ENCODE measurements at regions not wholly inside any gene's neighbourhood (a gene's known extent, or its start where the extent isn't known, plus 50 kb on each side); places are given as distances from the start of the nearest gene placed in this dataset.
"Not testable (repeated sequence)": the region's sequence is repeated elsewhere in the genome, so short reads cannot be mapped to it uniquely, and the experiment has no call there.

GRCh38 chr2:180607514-180608049 is 372.8 kb upstream of the UBE2E3 start:
- no peak for DNase-seq (ENCODE audit: low read depth in 2 of 2)

GRCh38 chr2:180604077-180604476 is 376.3 kb upstream of the UBE2E3 start:
- no peak for DNase-seq (ENCODE audit: low read depth in 2 of 2)

- DNase-seq (ENCODE audit: low read depth in 2 of 2), result no peak
Measured at GRCh38 chr2:180601016-180601415, 379.4 kb upstream of the UBE2E3 start.

- no peak for DNase-seq (ENCODE audit: low read depth in 2 of 2)
Measured at GRCh38 chr2:180599804-180600203, 380.6 kb upstream of the UBE2E3 start.

GRCh38 chr2:180597179-180597578 is 383.2 kb upstream of the UBE2E3 start:
- DNase-seq (ENCODE audit: low read depth in 2 of 2), result no peak

- no peak for DNase-seq (ENCODE audit: low read depth in 2 of 2)
Measured at GRCh38 chr2:180596453-180596852, 384.0 kb upstream of the UBE2E3 start.

GRCh38 chr2:180591947-180592346 is 388.5 kb upstream of the UBE2E3 start:
- DNase-seq (ENCODE audit: low read depth in 2 of 2), result no peak

GRCh38 chr2:180591093-180591781 is 389.2 kb upstream of the UBE2E3 start:
- DNase-seq (ENCODE audit: low read depth in 2 of 2), result not testable (repeated sequence)

GRCh38 chr2:180583441-180584140 is 396.8 kb upstream of the UBE2E3 start:
- no peak for DNase-seq (ENCODE audit: low read depth in 2 of 2)

- DNase-seq (ENCODE audit: low read depth in 2 of 2), result no peak
Measured at GRCh38 chr2:180579388-180579787, 401.0 kb upstream of the UBE2E3 start.

- DNase-seq (ENCODE audit: low read depth in 2 of 2), result no peak
Measured at GRCh38 chr2:180578441-180578840, 402.0 kb upstream of the UBE2E3 start.

GRCh38 chr2:180577567-180577966 is 402.8 kb upstream of the UBE2E3 start:
- DNase-seq (ENCODE audit: low read depth in 2 of 2), result no peak

GRCh38 chr2:180573951-180574350 is 406.5 kb upstream of the UBE2E3 start:
- no peak for DNase-seq (ENCODE audit: low read depth in 2 of 2)

- DNase-seq (ENCODE audit: low read depth in 2 of 2), result no peak
Measured at GRCh38 chr2:180572346-180572745, 408.1 kb upstream of the UBE2E3 start.

- DNase-seq (ENCODE audit: low read depth in 2 of 2), result no peak
Measured at GRCh38 chr2:180571559-180571958, 408.8 kb upstream of the UBE2E3 start.

GRCh38 chr2:180570864-180571263 is 409.5 kb upstream of the UBE2E3 start:
- DNase-seq (ENCODE audit: low read depth in 2 of 2), result no peak

- no peak for DNase-seq (ENCODE audit: low read depth in 2 of 2)
Measured at GRCh38 chr2:180564051-180564450, 416.4 kb upstream of the UBE2E3 start.

GRCh38 chr2:180562378-180562777 is 418.0 kb upstream of the UBE2E3 start:
- DNase-seq (ENCODE audit: low read depth in 2 of 2), result no peak

- no peak for DNase-seq (ENCODE audit: low read depth in 2 of 2)
Measured at GRCh38 chr2:180559771-180560170, 420.6 kb upstream of the UBE2E3 start.

GRCh38 chr2:180559038-180559437 is 421.4 kb upstream of the UBE2E3 start:
- DNase-seq (ENCODE audit: low read depth in 2 of 2), result no peak

GRCh38 chr2:180555391-180555965 is 424.9 kb upstream of the UBE2E3 start:
- DNase-seq (ENCODE audit: low read depth in 2 of 2), result no peak

- DNase-seq (ENCODE audit: low read depth in 2 of 2), result no peak
Measured at GRCh38 chr2:180554330-180554729, 426.1 kb upstream of the UBE2E3 start.
